ENCODE measurements at regions not wholly inside any gene's neighbourhood (a gene's known extent, or its start where the extent isn't known, plus 50 kb on each side); places are given as distances from the start of the nearest gene placed in this dataset.
A peak's percentile ranks its signal among the peaks of the same experiment; 100 is the strongest.

GRCh38 chr12:127178463-127178862 lies 1088.5 kb upstream of the TMEM132C start:
- WGBS, 10 experiments: 60 to 100% (median 88%) methylated on average over 1 of the region's 1 CpG; no CpG with 5 or more reads in 4 of the 10 experiments
- in situ Hi-C loops (cut with MboI; ENCODE audit: low pct_unique_long_range_greater_than_20kb in 2 of 9, low sequenced_read_pairs in 9 of 9, unreplicated experiment in 9 of 9): no loop called here
- Histone ChIP-seq H3K4me1 (replicated peaks in 1 of 2) (no peaks in the 10 kb centered on the region), H3K27ac (no peak overlapping the region), H3K4me3 (no peak overlapping the region)
- ATAC-seq (replicated peaks in 6 of 8): no peak

- Histone ChIP-seq H3K4me1 (replicated peaks in 1 of 2) (no peaks in the 10 kb centered on the region), H3K27ac (no peak overlapping the region), H3K4me3 (no peak overlapping the region)
- WGBS, 10 experiments: 16 to 87% (median 46%) methylated on average over 2 to 6 of the region's 6 CpGs
- in situ Hi-C loops (cut with MboI; ENCODE audit: low pct_unique_long_range_greater_than_20kb in 2 of 9, low sequenced_read_pairs in 9 of 9, unreplicated experiment in 9 of 9): no loop called here
- ATAC-seq (replicated peaks in 6 of 8): peak in 2 of 8 experiments; percentile 47
Observed at GRCh38 chr12:127179176-127179575, 1087.8 kb upstream of the TMEM132C start.

- 38 to 95% (median 65%) methylated on average over 1 to 6 of the region's 6 CpGs; no CpG with 5 or more reads in 1 of the 10 experiments for WGBS, 10 experiments
- no peak for ATAC-seq (replicated peaks in 6 of 8)
- Histone ChIP-seq H3K4me1 (replicated peaks in 1 of 2) (no peaks in the 10 kb centered on the region), H3K27ac (no peak overlapping the region), H3K4me3 (no peak overlapping the region)
- in situ Hi-C loops (cut with MboI; ENCODE audit: low pct_unique_long_range_greater_than_20kb in 2 of 9, low sequenced_read_pairs in 9 of 9, unreplicated experiment in 9 of 9): no loop called here
Observed at GRCh38 chr12:127182018-127182417, 1085.0 kb upstream of the TMEM132C start.

GRCh38 chr12:127189992-127190391 lies 1077.0 kb upstream of the TMEM132C start:
- 50 to 100% (median 87%) methylated on average over 1 of the region's 1 CpG; no CpG with 5 or more reads in 4 of the 10 experiments for WGBS, 10 experiments
- Histone ChIP-seq H3K4me1 (replicated peaks in 1 of 2) (no peaks in the 10 kb centered on the region), H3K4me3 (no peak overlapping the region), H3K27ac (no peak overlapping the region)
- no peak for ATAC-seq (replicated peaks in 6 of 8)
- in situ Hi-C loops (cut with MboI; ENCODE audit: low pct_unique_long_range_greater_than_20kb in 2 of 9, low sequenced_read_pairs in 9 of 9, unreplicated experiment in 9 of 9): no loop called here

GRCh38 chr12:127191129-127191528 lies 1075.8 kb upstream of the TMEM132C start:
- in situ Hi-C loops (cut with MboI; ENCODE audit: low pct_unique_long_range_greater_than_20kb in 2 of 9, low sequenced_read_pairs in 9 of 9, unreplicated experiment in 9 of 9): no loop called here
- no peak overlapping the region for H3K4me3 ChIP-seq
- no peaks in the 10 kb centered on the region for H3K4me1 ChIP-seq (replicated peaks in 1 of 2)
- no peak overlapping the region for H3K27ac ChIP-seq
- ATAC-seq (replicated peaks in 6 of 8): peak in 4 of 8 experiments; percentile 56 to 92 (median 82)
- WGBS, 10 experiments: 0 to 61% (median 0%) methylated on average over 1 to 2 of the region's 2 CpGs; no CpG with 5 or more reads in 3 of the 10 experiments

- Histone ChIP-seq H3K27ac (no peak overlapping the region), H3K4me3 (no peak overlapping the region), H3K4me1 (replicated peaks in 1 of 2) (no peaks in the 10 kb centered on the region)
- ATAC-seq (replicated peaks in 6 of 8): no peak
- in situ Hi-C loops (cut with MboI; ENCODE audit: low pct_unique_long_range_greater_than_20kb in 2 of 9, low sequenced_read_pairs in 9 of 9, unreplicated experiment in 9 of 9): no loop called here
- WGBS, 10 experiments: 20 to 100% (median 64%) methylated on average over 1 to 3 of the region's 3 CpGs
Observed at GRCh38 chr12:127192391-127192790, 1074.6 kb upstream of the TMEM132C start.

- in situ Hi-C loops (cut with MboI; ENCODE audit: low pct_unique_long_range_greater_than_20kb in 2 of 9, low sequenced_read_pairs in 9 of 9, unreplicated experiment in 9 of 9): no loop called here
- 0 to 100% (median 83%) methylated on average over 1 to 2 of the region's 2 CpGs; no CpG with 5 or more reads in 3 of the 10 experiments for WGBS, 10 experiments
- no peak for ATAC-seq (replicated peaks in 6 of 8)
- Histone ChIP-seq H3K27ac (no peak overlapping the region), H3K4me1 (replicated peaks in 1 of 2) (no peaks in the 10 kb centered on the region), H3K4me3 (no peak overlapping the region)
Observed at GRCh38 chr12:127193341-127193740, 1073.6 kb upstream of the TMEM132C start.

- WGBS, 10 experiments: 14 to 80% (median 50%) methylated on average over 1 to 2 of the region's 3 CpGs; no CpG with 5 or more reads in 4 of the 10 experiments
- in situ Hi-C loops (cut with MboI; ENCODE audit: low pct_unique_long_range_greater_than_20kb in 2 of 9, low sequenced_read_pairs in 9 of 9, unreplicated experiment in 9 of 9): no loop called here
- ATAC-seq (replicated peaks in 6 of 8): no peak
Observed at GRCh38 chr12:127194176-127194575, 1072.8 kb upstream of the TMEM132C start.

GRCh38 chr12:127205781-127206555 lies 1061.0 kb upstream of the TMEM132C start:
- no peak overlapping the region for H3K4me3 ChIP-seq
- in situ Hi-C loops (cut with MboI; ENCODE audit: low pct_unique_long_range_greater_than_20kb in 2 of 9, low sequenced_read_pairs in 9 of 9, unreplicated experiment in 9 of 9): no loop called here
- peak in 2 of 8 experiments; percentile 82 to 93 for ATAC-seq (replicated peaks in 6 of 8)
- H3K27ac ChIP-seq: no peak overlapping the region
- H3K4me1 ChIP-seq (replicated peaks in 1 of 2): no peaks in the 10 kb centered on the region
- WGBS, 10 experiments: 0 to 83% (median 57%) methylated on average over 1 to 3 of the region's 3 CpGs; no CpG with 5 or more reads in 1 of the 10 experiments

More at GRCh38 chr12:127194176-127194575, 1072.8 kb upstream of the TMEM132C start:
- Histone ChIP-seq H3K4me1 (replicated peaks in 1 of 2) (no peaks in the 10 kb centered on the region), H3K27ac (no peak overlapping the region), H3K4me3 (no peak overlapping the region)

GRCh38 chr12:127209318-127209717 lies 1057.7 kb upstream of the TMEM132C start:
- Histone ChIP-seq H3K27ac (no peak overlapping the region), H3K4me1 (replicated peaks in 1 of 2) (no peaks in the 10 kb centered on the region), H3K4me3 (no peak overlapping the region)
- WGBS, 10 experiments: 23 to 100% (median 52%) methylated on average over 1 to 2 of the region's 2 CpGs
- no peak for ATAC-seq (replicated peaks in 6 of 8)
- in situ Hi-C loops (cut with MboI; ENCODE audit: low pct_unique_long_range_greater_than_20kb in 2 of 9, low sequenced_read_pairs in 9 of 9, unreplicated experiment in 9 of 9): no loop called here

GRCh38 chr12:127214186-127214585 lies 1052.8 kb upstream of the TMEM132C start:
- H3K4me3 ChIP-seq: no peak overlapping the region
- ATAC-seq (replicated peaks in 6 of 8): no peak
- no peaks in the 10 kb centered on the region for H3K4me1 ChIP-seq (replicated peaks in 1 of 2)
- WGBS, 10 experiments: 4 to 64% (median 17%) methylated on average over 1 to 3 of the region's 3 CpGs; no CpG with 5 or more reads in 1 of the 10 experiments
- no peak overlapping the region for H3K27ac ChIP-seq
- in situ Hi-C loops (cut with MboI; ENCODE audit: low pct_unique_long_range_greater_than_20kb in 2 of 9, low sequenced_read_pairs in 9 of 9, unreplicated experiment in 9 of 9): no loop called here

- H3K27ac ChIP-seq: no peak overlapping the region
- H3K4me1 ChIP-seq (replicated peaks in 1 of 2): no peaks in the 10 kb centered on the region
- no peak for ATAC-seq (replicated peaks in 6 of 8)
- 67 to 100% (median 95%) methylated on average over 1 to 2 of the region's 2 CpGs for WGBS, 10 experiments
- no peak overlapping the region for H3K4me3 ChIP-seq
- in situ Hi-C loops (cut with MboI; ENCODE audit: low pct_unique_long_range_greater_than_20kb in 2 of 9, low sequenced_read_pairs in 9 of 9, unreplicated experiment in 9 of 9): no loop called here
Observed at GRCh38 chr12:127223011-127223410, 1044.0 kb upstream of the TMEM132C start.

- no peak for ATAC-seq (replicated peaks in 6 of 8)
- Histone ChIP-seq H3K4me1 (replicated peaks in 1 of 2) (no peaks in the 10 kb centered on the region), H3K4me3 (no peak overlapping the region), H3K27ac (no peak overlapping the region)
- 19 to 100% (median 38%) methylated on average over 1 to 3 of the region's 3 CpGs; no CpG with 5 or more reads in 4 of the 10 experiments for WGBS, 10 experiments
- in situ Hi-C loops (cut with MboI; ENCODE audit: low pct_unique_long_range_greater_than_20kb in 2 of 9, low sequenced_read_pairs in 9 of 9, unreplicated experiment in 9 of 9): no loop called here
Observed at GRCh38 chr12:127223731-127224130, 1043.2 kb upstream of the TMEM132C start.

- H3K4me1 ChIP-seq (replicated peaks in 1 of 2): no peaks in the 10 kb centered on the region
- ATAC-seq (replicated peaks in 6 of 8): peak in 2 of 8 experiments; percentile 75 to 80
- no peak overlapping the region for H3K27ac ChIP-seq
- 0 to 85% (median 38%) methylated on average over 2 to 6 of the region's 6 CpGs; no CpG with 5 or more reads in 1 of the 10 experiments for WGBS, 10 experiments
- in situ Hi-C loops (cut with MboI; ENCODE audit: low pct_unique_long_range_greater_than_20kb in 2 of 9, low sequenced_read_pairs in 9 of 9, unreplicated experiment in 9 of 9): no loop called here
- H3K4me3 ChIP-seq: no peak overlapping the region
Observed at GRCh38 chr12:127230843-127231260, 1036.1 kb upstream of the TMEM132C start.

Measured in motor neuron (in vitro differentiated cells).